ENCODE measurements at regions not wholly inside any gene's neighbourhood (a gene's known extent, or its start where the extent isn't known, plus 50 kb on each side); places are given as distances from the start of the nearest gene placed in this dataset.
"Not testable (repeated sequence)": the region's sequence is repeated elsewhere in the genome, so short reads cannot be mapped to it uniquely, and the experiment has no call there.

DNA sequence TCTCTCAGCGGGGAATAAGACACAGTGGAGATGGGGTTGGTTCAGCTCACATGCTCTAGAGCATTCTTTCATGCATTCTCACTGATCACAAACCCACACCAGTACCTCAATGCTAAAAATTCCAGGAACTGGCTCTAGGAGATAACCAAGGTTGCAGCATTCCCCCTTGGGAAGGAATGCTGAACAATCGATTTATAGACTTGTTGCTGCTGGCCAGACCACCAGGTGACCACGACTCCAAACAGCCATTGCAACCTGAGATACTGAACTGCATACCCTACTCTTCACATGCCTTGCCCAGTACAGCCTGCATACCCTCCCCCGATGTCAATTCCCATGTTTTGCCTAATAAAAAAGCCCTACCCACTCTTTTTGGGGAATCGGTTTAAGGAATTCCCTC is 75.1 kb upstream of the GPRC5B start:
- Mint-ChIP-seq H3K4me1 (no peaks in the 10 kb centered on the region), H3K27ac (no peak overlapping the region), H3K27me3 (ENCODE audit: insufficient read depth, low read depth) (peaks cover 4% of the 10 kb centered on the region), H3K4me3 (no peak overlapping the region), H3K9me3 (no peaks in the 10 kb centered on the region), H3K36me3 (no peaks in the 10 kb centered on the region)
- TF ChIP-seq, protein P1, sequence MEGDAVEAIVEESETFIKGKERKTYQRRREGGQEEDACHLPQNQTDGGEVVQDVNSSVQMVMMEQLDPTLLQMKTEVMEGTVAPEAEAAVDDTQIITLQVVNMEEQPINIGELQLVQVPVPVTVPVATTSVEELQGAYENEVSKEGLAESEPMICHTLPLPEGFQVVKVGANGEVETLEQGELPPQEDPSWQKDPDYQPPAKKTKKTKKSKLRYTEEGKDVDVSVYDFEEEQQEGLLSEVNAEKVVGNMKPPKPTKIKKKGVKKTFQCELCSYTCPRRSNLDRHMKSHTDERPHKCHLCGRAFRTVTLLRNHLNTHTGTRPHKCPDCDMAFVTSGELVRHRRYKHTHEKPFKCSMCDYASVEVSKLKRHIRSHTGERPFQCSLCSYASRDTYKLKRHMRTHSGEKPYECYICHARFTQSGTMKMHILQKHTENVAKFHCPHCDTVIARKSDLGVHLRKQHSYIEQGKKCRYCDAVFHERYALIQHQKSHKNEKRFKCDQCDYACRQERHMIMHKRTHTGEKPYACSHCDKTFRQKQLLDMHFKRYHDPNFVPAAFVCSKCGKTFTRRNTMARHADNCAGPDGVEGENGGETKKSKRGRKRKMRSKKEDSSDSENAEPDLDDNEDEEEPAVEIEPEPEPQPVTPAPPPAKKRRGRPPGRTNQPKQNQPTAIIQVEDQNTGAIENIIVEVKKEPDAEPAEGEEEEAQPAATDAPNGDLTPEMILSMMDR (IDR thresholded peaks at IDR 0.05), result no peak
- no peak for TF ChIP-seq EZH2 (IDR thresholded peaks at IDR 0.05)
- no peak for TF ChIP-seq EZH2phosphoT487 (IDR thresholded peaks at IDR 0.05)
- Histone ChIP-seq H3K36me3 (no peaks in the 10 kb centered on the region), H3K27ac (no peak overlapping the region), H3K79me2 (ENCODE audit: low read depth) (no peaks in the 10 kb centered on the region), H2AFZ (replicated peaks) (no peak overlapping the region), H3K9ac (no peak overlapping the region), H3K9me3 (ENCODE audit: low read depth) (no peaks in the 10 kb centered on the region), H3K4me3 (no peak overlapping the region), H4K20me1 (ENCODE audit: low read depth) (no peaks in the 10 kb centered on the region), H3K27me3 (no peaks in the 10 kb centered on the region), H3F3A (ENCODE audit: low read depth) (no peaks in the 10 kb centered on the region), H3K4me2 (no peak overlapping the region), H3K4me1 (no peaks in the 10 kb centered on the region)
- no peak for DNase-seq (ENCODE audit: low spot score)

DNA sequence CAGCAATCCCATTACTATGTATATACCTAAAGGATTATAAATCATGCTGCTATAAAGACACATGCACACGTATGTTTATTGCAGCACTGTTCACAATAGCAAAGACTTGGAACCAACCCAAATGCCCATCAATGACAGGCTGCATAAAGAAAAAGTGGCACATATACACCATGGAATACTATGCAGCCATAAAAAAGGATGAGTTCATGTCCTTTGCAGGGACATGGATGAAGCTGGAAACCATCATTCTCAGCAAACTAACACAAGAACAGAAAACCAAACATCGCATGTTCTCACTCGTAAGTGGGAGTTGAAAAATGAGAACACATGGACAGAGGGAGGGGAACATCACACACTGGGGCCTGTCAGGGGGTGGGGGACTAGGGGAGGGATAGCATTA is 71.2 kb upstream of the GPRC5B start:
- H3K27ac Mint-ChIP-seq; H3K36me3 ChIP-seq; H3K9me3 Mint-ChIP-seq; H3K4me3 Mint-ChIP-seq; H3K9ac ChIP-seq; H3K4me2 ChIP-seq; H3F3A ChIP-seq (ENCODE audit: low read depth); H3K4me1 ChIP-seq; H3K36me3 Mint-ChIP-seq; DNase-seq (ENCODE audit: low spot score); H3K79me2 ChIP-seq (ENCODE audit: low read depth); H4K20me1 ChIP-seq (ENCODE audit: low read depth); H3K4me3 ChIP-seq; H3K9me3 ChIP-seq (ENCODE audit: low read depth); H3K27ac ChIP-seq; H3K4me1 Mint-ChIP-seq; H2AFZ ChIP-seq (replicated peaks); H3K27me3 ChIP-seq; H3K27me3 Mint-ChIP-seq (ENCODE audit: insufficient read depth, low read depth): not testable (repeated sequence)

DNA sequence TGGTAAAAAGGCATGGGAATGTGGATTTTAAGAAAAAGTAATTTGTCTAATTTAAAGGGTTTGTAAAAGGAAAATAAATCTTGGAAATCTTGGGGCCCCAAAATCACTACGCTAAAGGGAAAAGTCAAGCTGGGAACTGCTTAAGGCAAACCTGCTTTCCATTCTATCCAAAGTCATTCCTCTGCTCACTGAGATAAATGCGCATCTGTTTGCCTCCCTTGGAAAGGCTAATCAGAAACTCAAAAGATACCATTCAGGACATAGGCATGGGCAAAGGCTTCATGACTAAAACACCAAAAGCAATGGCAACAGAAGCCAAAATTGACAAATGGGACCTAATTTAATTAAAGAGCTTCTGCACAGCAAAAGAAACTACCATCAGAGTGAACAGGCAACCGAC is 70.4 kb upstream of the GPRC5B start:
- not testable (repeated sequence) for H3F3A ChIP-seq (ENCODE audit: low read depth); H3K36me3 Mint-ChIP-seq; H3K27ac ChIP-seq; H3K4me1 ChIP-seq; H3K4me3 ChIP-seq; H3K4me1 Mint-ChIP-seq; H3K27me3 ChIP-seq; H3K4me3 Mint-ChIP-seq; H3K4me2 ChIP-seq; H3K9me3 Mint-ChIP-seq; H3K79me2 ChIP-seq (ENCODE audit: low read depth); H3K9ac ChIP-seq; H3K9me3 ChIP-seq (ENCODE audit: low read depth); H2AFZ ChIP-seq (replicated peaks); DNase-seq (ENCODE audit: low spot score); H3K27me3 Mint-ChIP-seq (ENCODE audit: insufficient read depth, low read depth); H3K27ac Mint-ChIP-seq; H3K36me3 ChIP-seq; H4K20me1 ChIP-seq (ENCODE audit: low read depth)

DNA sequence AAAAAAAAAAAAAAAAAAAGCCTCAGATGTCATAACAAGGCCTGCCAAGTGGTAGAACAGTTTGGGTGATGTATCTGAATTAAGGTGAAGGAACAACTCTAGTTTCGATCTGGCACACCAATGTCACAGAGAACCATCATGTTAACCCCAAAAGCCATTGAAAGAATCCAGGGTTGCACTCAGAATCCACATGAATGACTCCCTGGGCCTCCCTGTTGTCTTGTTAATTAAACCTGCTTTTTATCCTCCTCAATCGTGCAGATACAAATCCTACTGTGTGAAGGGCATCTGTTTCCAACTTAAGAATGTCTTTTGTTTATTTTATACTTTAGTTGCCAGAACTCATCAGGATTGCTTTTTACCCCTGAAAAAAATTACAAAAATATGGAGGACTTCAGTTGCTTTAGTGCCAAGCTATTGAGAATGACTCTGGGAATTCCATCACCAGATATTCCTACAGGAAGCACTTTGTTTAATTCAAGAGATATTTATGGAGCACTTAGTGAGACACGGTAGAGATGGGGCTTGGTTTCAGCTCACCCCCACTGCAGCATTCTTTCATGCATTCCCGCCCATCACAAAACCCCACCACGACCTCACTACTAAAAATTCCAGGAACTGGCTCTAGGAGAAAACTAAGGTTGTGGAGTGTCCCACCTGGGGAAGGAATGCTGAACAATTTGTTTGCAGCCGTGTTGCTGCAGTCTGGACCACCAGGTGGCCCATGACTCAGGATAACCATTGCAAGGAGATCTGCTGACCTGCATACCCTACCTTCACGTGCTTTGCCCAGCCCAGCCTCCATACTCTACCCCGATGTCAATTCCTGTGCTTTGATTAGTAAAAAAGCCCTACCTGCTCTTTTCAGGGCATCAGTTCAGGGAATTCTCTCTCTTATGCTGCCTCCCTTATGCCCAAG is 63.8 kb upstream of the GPRC5B start:
- no peak overlapping the region for H3K27ac ChIP-seq
- no peak overlapping the region for H3K4me3 Mint-ChIP-seq
- H3K4me1 ChIP-seq, result no peaks in the 10 kb centered on the region
- no peaks in the 10 kb centered on the region for H3K79me2 ChIP-seq (ENCODE audit: low read depth)
- H3K36me3 ChIP-seq, result no peaks in the 10 kb centered on the region
- H3K4me2 ChIP-seq, result no peak overlapping the region
- no peak overlapping the region for H3K4me3 ChIP-seq
- no peaks in the 10 kb centered on the region for H3K36me3 Mint-ChIP-seq
- H3F3A ChIP-seq (ENCODE audit: low read depth), result no peaks in the 10 kb centered on the region
- TF ChIP-seq EZH2 (IDR thresholded peaks at IDR 0.05), result no peak
- H3K9ac ChIP-seq, result no peak overlapping the region
- no peak overlapping the region for H2AFZ ChIP-seq (replicated peaks)
- H4K20me1 ChIP-seq (ENCODE audit: low read depth), result no peaks in the 10 kb centered on the region
- no peaks in the 10 kb centered on the region for H3K9me3 ChIP-seq (ENCODE audit: low read depth)
- no peaks in the 10 kb centered on the region for H3K9me3 Mint-ChIP-seq
- no peaks in the 10 kb centered on the region for H3K4me1 Mint-ChIP-seq
- no peak overlapping the region for H3K27ac Mint-ChIP-seq
- no peak for DNase-seq (ENCODE audit: low spot score)
- no peaks in the 10 kb centered on the region for H3K27me3 Mint-ChIP-seq (ENCODE audit: insufficient read depth, low read depth)
- H3K27me3 ChIP-seq, result no peaks in the 10 kb centered on the region

DNA sequence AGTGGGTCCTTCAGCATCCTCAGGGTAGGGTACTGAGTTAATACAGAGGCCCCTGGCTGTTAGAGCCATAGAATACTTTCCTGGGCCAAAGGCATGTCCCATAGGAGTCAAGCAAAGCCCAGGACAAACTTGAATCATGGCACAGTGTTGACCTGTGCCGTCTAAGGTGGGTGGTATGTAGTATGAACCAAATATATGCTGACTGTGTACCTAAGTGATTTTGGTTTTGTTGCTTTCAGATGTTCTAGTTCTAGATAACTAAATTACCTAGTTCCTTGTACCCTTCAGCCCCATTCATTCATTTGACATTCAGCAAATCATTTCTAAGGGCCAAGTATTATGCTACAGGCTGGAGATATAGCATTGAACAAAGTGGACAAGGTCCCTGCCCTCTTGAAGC is 61.3 kb upstream of the GPRC5B start:
- Mint-ChIP-seq H3K9me3 (no peaks in the 10 kb centered on the region), H3K27ac (no peak overlapping the region), H3K4me1 (no peaks in the 10 kb centered on the region), H3K4me3 (no peak overlapping the region), H3K36me3 (no peaks in the 10 kb centered on the region), H3K27me3 (ENCODE audit: insufficient read depth, low read depth) (no peaks in the 10 kb centered on the region)
- Histone ChIP-seq H4K20me1 (ENCODE audit: low read depth) (no peaks in the 10 kb centered on the region), H3K27ac (no peak overlapping the region), H3K9ac (no peak overlapping the region), H3K79me2 (ENCODE audit: low read depth) (no peaks in the 10 kb centered on the region), H3K4me2 (no peak overlapping the region), H3K9me3 (ENCODE audit: low read depth) (no peaks in the 10 kb centered on the region), H3K36me3 (no peaks in the 10 kb centered on the region), H3K4me3 (no peak overlapping the region), H3K27me3 (no peaks in the 10 kb centered on the region), H3K4me1 (no peaks in the 10 kb centered on the region), H2AFZ (replicated peaks) (no peak overlapping the region), H3F3A (ENCODE audit: low read depth) (no peaks in the 10 kb centered on the region)
- no peak for DNase-seq (ENCODE audit: low spot score)
- no peak for TF ChIP-seq EZH2phosphoT487 (IDR thresholded peaks at IDR 0.05)
- TF ChIP-seq, protein P1 (IDR thresholded peaks at IDR 0.05), result no peak
- no peak for TF ChIP-seq EZH2 (IDR thresholded peaks at IDR 0.05)
